ENCODE measurements at regions not wholly inside any gene's neighbourhood (a gene's known extent, or its start where the extent isn't known, plus 50 kb on each side); places are given as distances from the start of the nearest gene placed in this dataset.

GRCh38 chr13:76363682-76364289 lies 522.4 kb downstream of the KCTD12 start:
- DNase-seq: no peak

- DNase-seq: no peak
Measured at GRCh38 chr13:76361868-76362267, 524.3 kb downstream of the KCTD12 start.

- no peak for DNase-seq
Measured at GRCh38 chr13:76351541-76352229, 534.5 kb downstream of the KCTD12 start.

DNA sequence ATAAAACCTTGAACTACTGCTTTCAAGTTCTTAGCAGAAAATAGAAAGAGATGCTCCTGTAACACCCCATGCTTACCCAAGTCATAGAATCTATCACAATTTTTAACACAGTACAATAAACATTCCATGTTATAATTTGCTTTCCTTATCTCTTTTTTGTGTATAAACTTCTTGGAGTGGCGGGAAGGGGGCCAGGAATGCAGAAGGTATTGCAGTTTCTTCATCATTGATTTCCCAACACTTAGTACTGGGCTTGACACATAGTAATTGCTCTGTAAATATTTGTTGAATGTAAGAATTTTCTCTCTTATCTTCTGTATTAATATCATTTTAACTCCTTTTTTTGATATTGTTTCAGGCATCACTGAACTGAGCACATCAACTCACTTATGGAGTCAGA lies 535.8 kb downstream of the KCTD12 start:
- DNase-seq: no peak

- no peak for DNase-seq
Measured at GRCh38 chr13:76349700-76350099, 536.5 kb downstream of the KCTD12 start.

GRCh38 chr13:76339649-76340048 lies 546.6 kb downstream of the KCTD12 start:
- DNase-seq: no peak

GRCh38 chr13:76338003-76338402 lies 548.2 kb downstream of the KCTD12 start:
- DNase-seq: no peak

- no peak for DNase-seq
Measured at GRCh38 chr13:76336889-76337844, 549.0 kb downstream of the KCTD12 start.

DNA sequence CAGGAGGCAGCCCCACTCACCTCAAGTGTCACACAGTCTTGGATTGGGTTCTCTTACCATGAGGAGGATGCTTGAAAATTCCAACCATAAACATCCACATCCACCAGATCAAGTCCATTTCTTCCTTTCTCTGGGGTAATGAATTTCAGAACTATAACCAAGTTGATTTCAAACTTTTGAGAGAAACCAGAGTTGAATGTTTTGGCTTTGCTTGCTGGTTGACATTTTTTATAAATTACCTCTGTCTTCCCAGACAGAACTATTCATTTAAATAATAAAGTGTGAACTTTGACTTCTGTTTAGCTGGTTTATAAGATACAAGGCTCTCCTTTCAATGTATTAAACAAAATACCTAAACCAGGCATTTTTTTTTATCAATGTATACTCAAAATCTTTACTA lies 550.7 kb downstream of the KCTD12 start:
- no peak for DNase-seq

DNA sequence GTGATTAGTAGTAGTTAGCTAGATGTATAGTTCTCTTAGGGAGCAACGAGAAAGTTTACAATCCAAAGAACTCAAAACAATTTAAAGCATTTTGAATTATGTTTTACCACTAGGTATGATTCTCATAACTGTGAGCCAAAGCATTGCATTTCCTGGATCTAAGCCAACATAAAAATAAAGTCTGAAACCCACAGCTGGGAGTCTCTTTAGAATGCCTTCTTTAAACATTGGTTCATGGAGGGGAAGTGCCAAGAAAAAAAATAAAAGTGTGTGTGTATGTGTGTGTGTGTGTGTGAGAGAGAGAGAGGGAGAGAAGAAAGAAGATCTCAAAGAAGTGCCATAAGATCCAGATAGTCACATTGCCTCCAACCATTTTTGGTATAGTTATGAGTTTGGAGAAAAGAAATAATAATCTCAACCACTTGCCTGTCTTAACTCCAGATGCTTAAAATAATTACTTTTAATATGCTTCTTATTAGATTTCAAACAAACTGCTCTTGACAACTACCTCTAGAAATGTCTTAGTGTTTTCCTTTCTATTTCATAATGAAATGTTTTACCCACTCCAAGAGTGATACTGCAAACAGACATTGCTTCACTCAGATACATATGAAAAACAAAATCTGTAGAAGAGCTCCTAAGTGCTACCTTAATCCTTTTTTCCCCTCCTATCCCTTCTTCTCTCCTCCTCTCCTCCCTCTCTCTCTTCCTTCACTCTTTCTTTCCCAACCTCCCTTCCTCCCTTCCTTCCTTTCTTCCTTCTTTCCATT lies 554.1 kb downstream of the KCTD12 start:
- DNase-seq: no peak

DNA sequence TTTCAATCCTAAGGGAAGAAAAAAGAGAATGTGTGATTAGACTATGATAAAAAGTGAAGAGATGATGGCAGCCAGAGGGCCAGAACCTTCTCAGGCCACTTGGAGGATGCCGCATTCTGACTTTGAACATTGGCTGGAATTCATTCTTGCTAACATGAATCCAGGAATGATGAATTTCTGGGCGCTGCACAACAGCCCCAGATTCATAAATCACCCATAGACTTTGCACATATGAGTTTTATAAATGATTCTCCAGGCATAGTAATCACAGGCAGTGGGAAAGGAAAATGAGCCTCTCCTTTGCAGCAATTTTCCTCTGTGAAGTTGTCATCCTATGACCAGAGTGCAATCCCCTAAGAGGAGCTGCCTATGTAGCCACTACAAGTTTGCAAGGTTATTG lies 555.4 kb downstream of the KCTD12 start:
- no peak for DNase-seq

- no peak for DNase-seq
Measured at GRCh38 chr13:76329866-76330580, 556.2 kb downstream of the KCTD12 start.

DNA sequence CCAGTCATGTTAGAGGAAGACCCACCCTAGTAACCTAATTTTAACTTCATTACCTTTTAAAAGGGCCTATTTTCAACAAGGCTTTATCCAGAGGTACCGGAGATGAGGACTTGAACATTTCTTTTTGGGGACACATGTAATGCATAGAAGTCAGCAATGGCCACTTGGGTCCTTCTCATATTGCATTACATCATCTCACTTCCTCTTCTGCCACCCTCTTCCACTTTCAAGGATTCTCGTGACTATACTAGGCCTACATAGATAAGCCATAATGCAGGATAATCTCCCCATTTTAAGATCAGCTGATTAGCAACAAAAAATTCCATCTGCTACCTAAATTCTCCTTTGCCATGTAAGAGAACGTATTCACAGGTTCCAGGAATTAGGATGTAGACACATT lies 557.2 kb downstream of the KCTD12 start:
- no peak for DNase-seq

GRCh38 chr13:76326343-76326742 lies 559.9 kb downstream of the KCTD12 start:
- DNase-seq: no peak

DNA sequence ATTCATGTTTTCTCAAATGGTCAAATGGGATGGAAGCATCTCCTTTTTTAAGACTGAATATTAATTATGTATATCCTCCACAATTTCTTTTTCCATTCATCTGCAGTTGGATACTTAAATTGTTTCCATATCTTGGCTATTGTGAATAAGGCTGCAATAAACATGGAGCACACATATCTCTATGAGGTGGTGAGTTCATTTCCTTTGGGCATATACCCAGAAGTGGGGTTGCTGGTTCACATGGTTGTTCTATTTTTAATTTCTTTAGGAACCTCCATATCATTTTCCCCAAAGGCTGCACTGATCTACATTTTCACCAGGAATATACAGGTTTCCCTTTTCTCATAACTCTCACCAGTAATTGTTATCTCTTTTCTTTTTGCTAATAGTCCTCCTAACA lies 566.3 kb downstream of the KCTD12 start:
- no peak for DNase-seq

GRCh38 chr13:76316998-76317527 lies 569.1 kb downstream of the KCTD12 start:
- no peak for DNase-seq

DNA sequence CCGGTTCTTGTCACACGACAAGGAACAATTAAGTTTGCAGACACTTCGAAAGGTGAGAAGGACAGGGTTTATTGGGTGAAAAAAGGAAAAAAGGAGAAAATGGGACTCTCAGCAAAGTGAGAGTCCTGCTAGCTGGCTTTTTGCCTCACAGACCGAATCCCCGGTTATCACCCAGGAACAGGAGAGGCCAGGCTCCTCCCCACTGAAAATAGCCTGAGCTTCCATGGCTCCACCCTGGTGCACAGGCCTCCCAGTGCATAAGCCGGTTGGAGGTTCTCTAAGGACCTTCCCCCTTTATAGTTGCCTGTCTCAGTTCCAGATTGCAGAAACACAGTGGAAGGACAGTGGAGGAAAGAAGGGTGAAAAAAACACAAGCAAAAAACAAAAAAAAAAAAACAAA lies 571.7 kb downstream of the KCTD12 start:
- no peak for DNase-seq

- DNase-seq: no peak
Measured at GRCh38 chr13:76307142-76307541, 579.1 kb downstream of the KCTD12 start.

DNA sequence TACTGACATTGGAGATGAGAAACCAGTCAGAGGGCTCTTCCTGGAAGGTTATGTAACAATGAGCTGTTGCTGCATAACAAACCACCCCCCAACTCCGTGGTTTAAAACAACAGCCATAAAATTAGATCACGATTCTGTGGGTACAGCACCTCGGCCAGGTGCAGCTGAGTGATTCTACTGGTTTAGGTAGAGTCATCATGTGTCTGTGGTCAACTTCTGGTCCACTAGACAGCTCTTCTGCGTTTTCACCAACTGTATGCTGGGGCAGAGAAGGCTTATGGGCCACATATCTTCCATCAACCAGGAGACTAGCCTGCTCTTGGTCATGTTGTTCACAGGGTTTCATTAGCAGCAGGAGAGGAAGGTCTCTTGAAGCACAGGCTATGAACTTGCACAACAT lies 585.5 kb downstream of the KCTD12 start:
- no peak for DNase-seq

DNA sequence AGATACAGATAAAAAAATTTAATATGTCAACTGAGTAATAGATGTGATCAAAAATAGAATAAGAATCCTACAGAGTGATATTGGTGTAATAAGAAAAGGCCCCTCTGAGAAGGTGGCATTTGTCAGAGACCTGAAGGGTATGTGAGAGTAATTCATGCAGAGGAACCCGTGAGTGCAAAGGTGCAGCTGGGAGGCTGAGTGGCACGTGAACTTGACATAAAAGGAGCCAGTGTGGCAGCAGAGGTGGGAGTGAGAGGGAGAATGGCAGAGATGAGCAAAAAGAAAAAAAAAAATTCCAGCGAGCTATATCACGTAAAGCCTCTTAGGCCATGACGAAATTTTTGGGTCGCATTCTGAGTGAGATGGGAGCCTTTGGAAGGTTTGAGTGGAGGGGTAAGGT lies 588.9 kb downstream of the KCTD12 start:
- DNase-seq: peak in 2 of 56 donors; percentile 1 to 6

DNA sequence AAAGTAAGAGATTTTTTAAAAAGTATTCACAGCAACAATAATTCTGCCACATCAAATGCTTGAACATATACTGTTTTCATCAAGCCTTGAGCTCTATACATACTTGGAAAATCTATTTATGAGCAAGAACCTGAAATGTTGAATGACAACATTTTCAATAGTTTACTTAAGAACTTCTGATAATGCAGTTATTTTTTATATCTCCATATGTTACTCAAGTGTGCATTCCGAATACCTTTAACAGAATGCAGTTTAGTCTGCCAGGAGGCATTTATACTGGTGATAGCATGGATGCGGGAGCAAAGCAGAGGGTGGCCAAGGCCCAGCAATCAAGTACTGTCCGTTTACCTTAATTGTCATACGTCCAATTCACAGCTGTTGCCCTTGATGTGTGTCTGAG lies 589.5 kb downstream of the KCTD12 start:
- no peak for DNase-seq
